ENCODE measurements at regions not wholly inside any gene's neighbourhood (a gene's known extent, or its start where the extent isn't known, plus 50 kb on each side); places are given as distances from the start of the nearest gene placed in this dataset.

DNA sequence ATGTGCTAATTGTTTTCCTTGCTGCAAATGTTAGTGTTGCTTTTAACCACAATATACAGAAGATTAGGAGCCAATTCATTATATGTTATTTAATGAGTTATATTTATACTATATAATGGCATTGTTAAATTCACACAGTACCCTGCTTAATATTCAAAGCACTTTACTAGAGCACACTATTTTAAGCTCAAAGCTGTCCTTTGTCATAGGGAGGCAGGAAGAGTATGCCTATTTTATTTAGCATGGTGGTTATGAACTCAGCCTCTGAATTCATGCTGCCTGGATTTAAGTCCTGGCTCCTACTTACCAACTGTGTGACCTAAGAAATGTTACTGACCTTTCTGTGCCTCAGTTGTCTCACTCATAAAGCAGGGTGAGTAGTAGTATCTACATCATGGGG, 80.5 kb downstream of the FASTKD2 start:
- DNase-seq, result no peak
- intact Hi-C loops (cut with DNase I), result no loop called here

DNA sequence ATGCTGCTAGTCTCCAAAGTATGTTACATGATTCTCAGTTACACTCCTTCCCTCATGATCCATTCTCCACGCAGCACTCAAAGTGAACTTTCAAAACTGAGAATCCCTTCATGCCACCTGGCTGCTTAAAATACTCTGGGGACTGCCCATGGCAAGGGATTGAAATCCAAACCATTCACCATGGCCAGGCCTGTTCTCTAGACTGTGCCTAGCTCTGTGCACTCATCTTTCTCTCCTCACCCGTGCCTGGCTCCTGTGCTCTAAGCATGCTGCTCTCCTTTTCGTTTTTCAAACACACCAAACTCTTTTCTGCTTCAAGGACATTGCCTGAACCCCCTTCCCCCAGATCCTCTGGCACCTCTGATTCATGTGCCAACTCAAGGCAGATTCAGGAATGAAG, 80.9 kb downstream of the FASTKD2 start:
- DNase-seq, result no peak
- intact Hi-C loops (cut with DNase I), result no loop called here

DNA sequence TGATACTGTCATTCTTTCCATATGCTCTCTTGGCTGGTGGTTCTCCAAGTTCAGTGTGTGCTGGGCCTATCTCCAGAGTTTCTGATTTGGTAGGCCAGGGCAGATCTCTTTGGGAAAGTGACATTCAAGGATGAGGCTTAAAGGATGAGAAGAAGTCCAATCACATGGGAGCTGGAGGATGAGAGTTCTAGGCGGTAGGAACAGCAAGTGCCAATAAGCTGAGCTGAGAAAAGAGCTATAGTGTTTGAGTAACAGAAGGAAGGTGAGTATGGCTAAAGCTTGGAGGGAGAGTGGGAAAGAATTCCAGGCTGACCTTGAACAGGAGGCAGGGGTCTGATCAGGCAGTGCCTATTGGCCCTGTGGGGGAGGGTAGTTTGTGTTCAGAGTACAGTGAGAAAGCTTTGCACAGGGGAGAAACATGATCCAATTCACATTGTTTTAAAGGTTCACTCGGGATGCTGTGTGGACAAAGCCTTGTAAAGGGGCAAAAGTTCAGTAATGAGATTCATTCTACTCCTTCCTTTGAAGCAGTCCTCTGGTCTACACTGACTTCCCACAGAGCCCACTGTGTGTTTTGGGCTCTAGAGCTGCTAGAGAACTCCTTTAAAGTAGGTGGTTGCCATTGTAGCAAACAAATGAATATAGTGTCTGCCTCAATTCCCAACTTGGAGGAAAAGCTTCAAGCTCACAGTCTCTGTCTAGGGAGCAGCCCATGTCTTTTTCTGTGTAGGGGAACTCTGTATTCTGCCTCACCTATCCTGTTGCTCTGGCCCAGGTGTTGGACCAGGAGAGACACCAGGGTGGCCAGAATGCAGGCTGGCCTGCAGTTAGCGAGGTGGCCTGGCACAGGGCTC, 81.8 kb downstream of the FASTKD2 start:
- DNase-seq, result peak in 2 of 10 donors; percentile 6 to 18
- intact Hi-C loops (cut with DNase I), result no loop called here

DNA sequence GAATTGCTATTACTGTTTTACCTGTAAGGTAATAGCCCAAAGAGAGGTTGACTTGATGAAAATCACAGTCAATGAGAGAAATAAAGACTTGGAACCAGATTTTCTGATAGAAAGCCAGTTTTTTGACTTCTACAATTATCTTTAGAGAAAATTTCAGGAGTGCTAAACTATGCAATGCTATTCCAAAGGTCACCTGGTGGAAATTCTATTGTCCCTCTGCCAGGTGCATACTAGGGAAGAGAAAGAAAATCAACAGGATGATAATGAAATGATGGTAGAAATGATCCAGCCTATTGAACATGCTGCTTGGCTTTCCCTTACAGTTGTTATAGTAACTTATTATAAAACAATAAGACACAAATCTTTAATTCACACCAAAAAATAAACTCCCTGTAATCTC, 85.0 kb downstream of the FASTKD2 start:
- intact Hi-C loops (cut with DNase I), result no loop called here
- no peak for DNase-seq

DNA sequence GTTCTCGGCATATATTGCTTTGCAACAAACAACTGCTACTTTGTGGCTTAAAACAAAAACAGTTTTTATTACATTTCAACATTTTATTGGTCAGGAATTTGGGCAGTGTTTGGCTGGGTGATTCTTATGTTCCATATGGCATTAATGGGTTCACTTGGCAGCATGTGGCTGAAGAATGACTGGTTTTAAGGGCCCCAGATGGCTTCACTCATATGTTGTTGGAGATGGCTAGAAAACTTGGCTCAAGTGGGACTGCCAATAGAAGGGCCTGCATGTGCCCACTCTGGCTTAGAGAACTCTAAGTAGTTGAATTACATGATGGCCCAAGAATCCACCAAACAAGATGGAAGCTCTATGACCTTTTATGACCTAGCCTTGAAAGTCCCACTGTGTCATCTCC, 86.1 kb downstream of the FASTKD2 start:
- intact Hi-C loops (cut with DNase I), result no loop called here
- no peak for DNase-seq

DNA sequence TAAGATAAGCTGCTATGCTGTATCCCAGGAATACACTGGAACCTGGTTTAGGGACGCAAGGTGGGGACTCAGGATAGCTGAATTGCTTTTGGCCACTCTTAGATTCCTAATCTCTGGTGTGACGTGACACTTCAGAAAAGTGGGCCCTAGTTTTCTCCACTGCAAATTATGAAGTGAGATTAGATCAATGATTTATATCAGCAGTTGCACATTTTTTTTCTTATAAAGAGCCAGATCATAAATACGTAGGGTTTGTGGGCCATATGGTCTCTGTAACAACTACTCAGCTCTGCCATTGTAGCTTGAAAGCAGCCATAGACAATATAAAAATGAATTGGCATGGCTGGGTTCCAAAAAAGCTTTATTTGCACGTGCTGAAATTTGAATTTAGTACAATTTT, 85.4 kb upstream of the CPO start:
- DNase-seq, result no peak
- intact Hi-C loops (cut with DNase I), result no loop called here

DNA sequence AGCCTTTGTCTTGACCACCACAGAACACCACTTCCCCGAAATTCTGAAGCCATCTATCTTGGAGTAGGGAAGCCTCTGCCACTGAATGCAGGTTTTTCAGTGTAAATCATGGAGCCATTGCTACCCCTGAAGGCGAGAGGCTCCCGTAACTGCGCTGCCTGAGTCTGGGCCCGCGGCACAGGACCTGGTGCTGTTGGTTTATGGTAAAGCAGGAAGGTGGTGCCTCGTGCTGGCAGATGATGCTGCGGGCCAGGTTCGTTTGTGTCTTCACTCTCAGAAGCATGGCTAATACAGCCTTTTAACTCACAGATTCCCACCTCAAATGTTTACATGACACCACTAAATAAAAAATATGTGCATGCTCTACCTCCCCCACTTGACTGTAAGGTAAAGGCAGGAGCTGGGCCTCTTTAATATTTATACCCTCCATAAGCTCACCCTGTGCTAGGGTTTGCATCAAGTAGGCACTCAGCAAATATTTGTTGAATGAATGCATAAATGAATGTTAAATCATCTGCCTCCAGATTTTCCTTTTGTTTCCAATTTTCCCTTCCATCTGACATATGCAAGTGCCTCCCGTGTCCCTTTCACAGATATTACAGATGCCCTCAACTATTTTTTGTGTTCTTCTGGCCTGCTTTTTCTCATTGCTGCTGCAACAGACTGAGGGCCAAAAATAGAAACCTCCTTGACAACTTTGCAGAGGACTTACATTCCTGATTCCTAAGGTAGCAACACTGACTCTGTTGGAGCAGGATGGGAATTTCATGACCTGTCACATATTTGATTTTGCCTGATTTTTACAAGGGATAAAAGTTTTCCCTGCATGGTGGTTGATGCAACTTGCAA, 83.5 kb upstream of the CPO start:
- peak in 1 of 10 donors; percentile 72 for DNase-seq
- intact Hi-C loops (cut with DNase I), result no loop called here

DNA sequence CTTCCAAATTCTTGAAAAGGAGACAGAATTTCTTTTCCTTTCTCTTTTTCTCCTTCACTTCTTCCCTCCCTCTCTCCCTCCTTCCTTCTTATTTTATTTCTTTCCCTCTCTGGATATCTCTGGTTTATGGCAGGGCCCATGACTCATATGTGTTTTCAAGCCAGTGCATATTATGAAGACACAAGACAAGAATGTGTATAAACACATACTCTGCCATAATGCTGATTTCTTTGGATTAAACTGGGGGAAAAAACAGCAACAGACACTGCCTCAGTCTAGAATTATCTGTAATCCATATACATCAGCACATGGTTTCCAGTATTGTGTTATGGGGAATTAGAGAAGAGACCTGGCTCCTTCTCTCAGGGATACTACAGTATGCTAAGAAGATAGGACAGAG, 82.8 kb upstream of the CPO start:
- intact Hi-C loops (cut with DNase I), result no loop called here
- no peak for DNase-seq

DNA sequence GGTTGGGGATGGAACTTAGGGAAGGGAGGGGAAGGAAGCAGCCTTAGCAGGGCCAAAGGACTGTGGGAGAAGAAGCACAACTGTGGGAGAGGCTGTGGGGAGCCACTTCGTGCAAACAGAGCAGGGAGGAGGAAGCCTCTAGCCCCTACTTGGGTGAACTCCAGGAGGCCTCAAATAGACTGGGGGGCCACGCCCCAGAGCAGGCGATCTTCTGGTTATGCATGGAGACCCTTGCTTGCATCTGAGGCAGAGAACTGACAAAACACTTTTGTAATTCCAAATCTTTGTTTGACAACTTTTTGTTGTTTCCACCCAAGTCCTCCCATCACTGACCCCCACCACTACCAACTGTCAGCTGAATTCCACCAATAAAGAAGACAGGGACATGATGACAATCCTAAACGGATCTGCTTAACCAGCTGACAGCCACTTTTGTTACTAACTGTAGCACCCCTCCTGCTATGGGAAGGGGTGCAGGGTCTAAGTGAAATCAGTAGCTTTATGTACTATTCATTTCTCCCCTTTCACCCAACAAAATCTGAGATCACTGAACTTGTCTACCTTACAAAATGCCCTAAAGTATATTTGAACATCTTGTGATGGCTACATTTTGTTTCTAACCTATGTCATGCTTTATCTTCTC, 80.5 kb upstream of the CPO start:
- no peak for DNase-seq
- intact Hi-C loops (cut with DNase I), result no loop called here

DNA sequence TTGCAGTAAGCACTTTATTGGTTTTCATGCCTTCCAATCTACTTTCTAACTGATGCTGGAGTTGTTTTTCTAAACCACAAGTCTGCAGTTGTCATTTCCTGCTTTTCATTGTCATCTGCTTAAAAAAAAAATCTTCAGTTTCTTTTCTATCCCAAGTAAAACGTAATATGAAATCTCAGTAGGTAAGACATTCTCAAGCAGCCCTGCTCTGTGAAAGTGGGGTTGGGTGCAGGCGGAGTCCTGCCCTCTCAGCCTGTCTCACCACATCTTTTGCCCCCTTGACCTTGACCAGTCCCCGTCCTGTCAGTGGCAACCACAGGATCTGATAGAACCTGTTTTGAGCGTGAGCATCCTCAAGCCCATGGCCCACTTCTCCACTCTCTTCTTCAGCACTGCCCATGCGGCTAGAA, 80.0 kb upstream of the CPO start:
- intact Hi-C loops (cut with DNase I), result no loop called here
- no peak for DNase-seq

DNA sequence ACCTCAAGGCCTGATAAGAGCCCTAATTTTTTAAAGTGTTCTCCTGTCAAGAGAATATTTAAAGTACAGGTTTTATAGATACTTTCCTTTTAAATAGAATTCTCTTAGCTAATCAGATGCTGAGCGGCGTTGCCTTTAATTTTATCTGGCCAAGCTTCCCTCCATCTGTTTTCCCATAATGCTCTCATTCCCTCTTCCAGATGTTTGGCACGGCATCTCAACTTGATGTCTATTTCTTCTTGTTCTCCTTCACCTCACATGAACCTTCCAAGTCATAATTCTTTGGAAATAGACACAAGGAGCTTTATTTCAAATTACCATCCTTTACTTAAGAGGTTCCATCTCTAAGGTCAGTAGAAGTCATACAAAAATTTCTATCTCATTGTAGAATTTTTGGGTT, 76.1 kb upstream of the CPO start:
- no peak for DNase-seq
- intact Hi-C loops (cut with DNase I), result no loop called here

DNA sequence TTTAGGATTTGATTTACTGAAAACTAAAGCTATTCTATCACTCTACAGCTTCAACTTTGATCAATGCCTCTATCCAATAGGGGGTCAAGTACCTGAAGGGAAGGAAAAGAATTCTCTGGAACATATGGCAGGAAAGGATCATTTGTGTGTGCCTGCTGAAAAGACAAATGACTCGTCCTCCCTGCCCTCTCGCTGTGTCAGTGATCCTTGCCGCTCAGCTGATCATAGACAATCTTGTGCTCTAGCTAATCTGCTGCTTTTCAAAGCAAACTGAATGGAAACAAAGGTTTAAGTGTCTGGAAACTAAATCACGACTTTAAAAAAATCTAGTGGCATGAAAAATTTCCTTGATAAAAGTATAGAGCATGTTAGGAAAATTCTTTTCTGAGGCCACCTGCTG, 75.6 kb upstream of the CPO start:
- intact Hi-C loops (cut with DNase I), result no loop called here
- DNase-seq, result no peak

DNA sequence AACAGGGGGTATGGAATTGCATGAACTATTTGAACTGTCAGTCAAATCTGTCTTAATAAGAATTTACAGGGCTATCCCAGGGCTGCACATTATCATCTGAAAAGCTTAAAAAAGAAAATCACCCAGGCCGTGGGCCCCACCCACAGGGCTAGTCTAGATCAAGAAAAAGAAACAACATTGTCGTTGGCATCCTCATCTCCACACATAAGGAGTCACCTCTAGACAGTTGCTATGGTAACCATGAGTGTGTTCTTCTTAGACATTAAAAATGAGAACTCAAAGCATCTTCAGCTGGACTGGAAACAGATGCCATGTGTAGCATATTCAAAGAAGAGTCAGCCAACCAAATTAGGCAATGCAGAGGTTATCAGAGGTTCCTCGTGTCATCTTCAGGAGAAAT, 72.3 kb upstream of the CPO start:
- intact Hi-C loops (cut with DNase I), result no loop called here
- peak in 2 of 10 donors; percentile 9 to 82 for DNase-seq

DNA sequence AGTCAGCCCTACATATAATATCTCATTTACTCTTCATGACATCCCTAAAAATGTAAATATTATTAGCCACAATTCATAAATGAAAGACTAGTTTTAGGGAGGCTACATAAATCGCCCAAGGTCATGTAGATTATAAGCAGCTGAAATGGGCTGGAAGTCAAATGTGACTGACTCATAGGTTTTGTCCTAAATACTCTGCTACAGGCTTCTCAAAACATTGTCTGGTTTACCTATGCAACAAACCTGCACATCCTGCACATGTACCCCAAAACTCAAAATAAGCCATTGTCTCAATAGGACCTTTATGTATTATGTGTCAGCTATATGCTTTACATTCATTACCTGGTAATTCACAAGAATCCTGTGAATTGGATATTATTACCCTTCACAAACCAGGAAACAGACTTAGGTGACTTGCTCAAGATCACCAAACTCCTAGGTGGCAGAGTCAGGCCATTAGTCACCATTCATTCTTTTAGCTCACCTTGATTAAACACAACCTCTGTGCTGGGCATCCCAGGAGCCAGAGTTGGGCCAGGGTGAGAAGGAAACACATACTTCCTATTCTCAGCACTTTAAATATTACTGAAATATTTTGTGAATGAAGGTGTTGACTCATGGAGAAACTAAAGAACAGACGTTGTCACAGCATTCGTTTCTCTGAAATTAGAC, 69.4 kb upstream of the CPO start:
- DNase-seq, result no peak
- intact Hi-C loops (cut with DNase I), result no loop called here

DNA sequence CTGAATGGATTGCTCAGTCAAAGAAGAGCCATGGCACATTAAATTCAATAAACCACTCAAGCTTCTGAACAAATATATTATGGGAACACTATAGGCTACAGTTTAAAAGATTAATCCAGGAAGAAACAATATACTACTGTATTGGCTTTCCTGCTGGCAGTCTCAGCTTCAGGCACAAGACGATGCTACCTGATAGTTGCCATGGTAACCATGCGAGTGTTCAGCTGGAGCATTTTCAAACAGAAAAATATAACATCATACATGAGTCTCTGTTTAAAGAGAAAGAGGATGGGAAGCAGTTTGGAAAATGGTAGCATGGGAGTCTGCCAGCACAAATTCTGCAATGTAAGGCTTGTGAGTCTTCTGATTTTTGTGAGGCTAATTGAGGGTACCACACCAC, 65.9 kb upstream of the CPO start:
- intact Hi-C loops (cut with DNase I), result no loop called here
- DNase-seq, result no peak

DNA sequence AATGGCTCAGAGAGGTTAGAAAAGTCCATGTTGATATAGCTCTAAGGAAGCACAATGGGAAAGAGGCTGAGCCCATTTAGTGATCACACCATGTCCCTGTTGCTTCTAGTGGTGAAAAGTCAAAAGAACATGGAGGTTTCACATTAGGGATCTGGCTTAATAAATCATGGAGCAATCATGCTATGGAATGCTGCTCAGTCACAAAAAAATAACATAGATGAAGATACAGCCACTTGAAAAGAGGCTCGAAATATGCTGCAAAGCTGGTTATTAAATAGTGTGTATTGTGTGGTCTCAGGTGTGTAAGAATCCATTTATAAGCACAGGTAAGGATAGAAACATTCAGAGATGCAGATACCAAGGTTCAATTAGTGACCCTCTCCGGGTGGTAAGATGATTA, 63.6 kb upstream of the CPO start:
- intact Hi-C loops (cut with DNase I), result no loop called here
- DNase-seq, result no peak

DNA sequence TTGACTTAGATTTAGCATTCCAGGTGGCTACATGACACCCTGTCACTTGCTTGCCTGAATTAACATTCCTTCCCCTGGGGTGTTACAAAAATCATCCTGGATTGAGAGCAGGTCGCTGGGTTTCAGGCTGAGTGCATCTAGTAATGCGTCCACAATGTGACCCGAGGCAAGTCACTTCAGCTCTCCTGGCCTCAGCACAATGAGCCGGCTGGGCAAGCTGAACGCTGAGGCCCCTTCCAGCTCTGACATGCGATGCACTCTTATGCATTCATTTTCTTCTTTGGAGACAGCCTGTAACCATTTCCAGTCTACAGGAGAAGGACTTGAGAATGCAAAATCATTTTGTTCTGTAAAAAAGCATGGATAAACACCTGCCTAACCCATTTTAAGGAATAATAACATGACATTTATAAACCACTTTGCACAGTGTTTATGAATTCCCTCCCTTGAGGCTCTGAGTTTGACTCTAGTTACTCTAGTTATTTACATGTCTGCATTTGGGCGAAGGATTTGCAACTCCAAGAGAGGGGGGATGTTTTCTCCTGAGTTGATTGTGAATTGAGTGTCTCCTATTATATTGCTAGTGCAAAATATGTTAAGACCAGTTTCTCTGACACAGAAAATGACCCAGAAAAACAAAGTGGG, 63.0 kb upstream of the CPO start:
- DNase-seq, result peak in 1 of 10 donors; percentile 12

DNA sequence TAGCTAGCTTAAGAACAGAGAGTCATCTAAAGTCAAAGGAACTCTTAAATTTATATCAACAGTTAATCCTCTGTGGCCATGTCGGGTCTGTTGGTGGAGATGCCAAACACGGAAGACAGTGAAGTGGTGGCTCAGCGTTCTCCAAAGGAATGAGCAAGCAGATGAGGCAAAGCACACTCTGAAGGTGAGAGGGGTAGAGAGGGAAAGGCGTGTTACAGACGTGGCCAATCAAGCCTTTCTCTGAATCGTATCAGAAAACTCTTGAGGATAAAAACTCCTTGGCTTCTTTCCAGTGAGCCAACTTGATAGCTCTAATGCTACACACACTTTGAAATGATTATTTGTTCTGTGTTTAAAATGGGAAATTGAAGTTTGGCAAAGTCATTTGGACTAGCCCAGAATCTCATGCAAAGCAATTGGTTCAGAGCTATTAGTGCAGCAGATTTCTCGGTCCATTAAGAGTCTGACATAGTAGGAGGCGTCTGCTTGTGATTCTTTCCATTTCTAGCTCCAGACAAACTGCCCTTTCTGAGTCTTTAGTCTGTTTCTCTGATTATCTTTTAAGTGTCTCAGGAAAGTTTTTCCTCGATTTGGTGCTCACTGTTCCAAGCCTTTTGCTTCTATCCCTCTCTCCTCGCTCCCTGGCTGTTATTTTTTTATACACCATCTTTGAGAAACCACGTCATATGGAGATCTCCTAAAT, 57.5 kb upstream of the CPO start:
- no peak for DNase-seq
- intact Hi-C loops (cut with DNase I), result no loop called here

More for the DNA sequence above, 63.0 kb upstream of the CPO start:
- intact Hi-C loops (cut with DNase I), result no loop called here

DNA sequence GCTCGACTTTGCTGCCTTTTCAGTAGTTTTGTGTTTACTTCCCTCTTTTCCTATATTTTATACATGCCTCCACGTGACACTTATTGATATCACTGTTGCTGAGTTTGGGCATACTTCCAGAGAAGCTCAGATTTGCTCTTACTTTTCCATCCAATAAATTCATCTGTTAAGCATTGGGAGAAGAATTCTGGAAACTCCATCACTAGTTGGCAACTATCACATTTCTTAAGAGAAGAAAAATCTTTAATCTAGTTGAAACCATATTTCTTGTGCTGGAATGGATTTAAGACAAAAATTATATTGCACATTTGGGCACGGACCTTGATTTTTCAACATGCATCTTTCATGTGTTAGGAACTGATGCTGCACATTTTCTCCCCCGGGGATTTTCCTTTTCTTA, 52.6 kb upstream of the CPO start:
- intact Hi-C loops (cut with DNase I), result no loop called here

DNA sequence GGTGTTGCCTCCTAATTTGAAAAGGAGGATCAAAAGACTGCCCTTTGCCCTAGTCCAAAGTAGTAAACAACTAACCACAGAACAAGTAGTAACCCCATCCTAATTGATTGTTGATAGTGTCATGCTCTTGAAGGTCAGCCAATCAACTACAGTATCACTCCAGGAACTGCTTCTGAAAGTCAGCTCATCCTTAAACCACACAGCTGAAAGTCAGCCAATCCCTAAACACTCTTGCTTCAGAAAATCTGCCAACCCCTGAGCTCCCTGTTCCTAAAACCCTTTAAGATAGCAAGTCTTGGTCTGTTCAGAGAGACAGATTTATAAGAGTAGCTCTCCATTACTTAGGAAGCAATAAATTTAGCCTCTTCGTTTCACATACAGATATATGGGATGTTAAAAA, 51.6 kb upstream of the CPO start:
- intact Hi-C loops (cut with DNase I), result no loop called here
- DNase-seq, result no peak

More for the DNA sequence above, 52.6 kb upstream of the CPO start:
- DNase-seq, result no peak

Data from posterior cingulate gyrus (tissue), 11 donors.